ENCODE measurements at regions not wholly inside any gene's neighbourhood (a gene's known extent, or its start where the extent isn't known, plus 50 kb on each side); places are given as distances from the start of the nearest gene placed in this dataset.

DNA sequence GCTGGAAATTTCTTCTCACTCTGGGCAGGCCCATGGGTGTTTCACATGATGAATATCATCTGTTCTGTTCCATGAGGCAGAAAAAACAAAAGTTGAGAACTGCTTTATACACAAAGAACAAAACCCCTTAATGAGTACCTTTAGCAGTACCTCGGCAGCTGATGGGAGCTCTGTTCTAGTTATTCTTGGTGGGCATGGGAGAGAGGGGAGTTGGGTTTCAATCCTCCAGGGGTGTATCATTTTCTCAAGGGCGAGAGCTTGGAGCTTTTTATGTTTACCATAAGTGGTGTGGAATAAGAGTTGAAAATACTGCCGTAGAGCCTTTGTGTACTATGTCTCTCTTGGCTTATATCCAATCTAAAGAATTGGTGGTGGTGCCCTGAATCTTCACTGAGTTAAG, 103.3 kb upstream of the ZNF608 start:
- Histone ChIP-seq H3K79me2 (ENCODE audit: insufficient read depth, low read length) (no peaks in the 10 kb centered on the region), H3K36me3 (replicated peaks in 1 of 2; ENCODE audit: control insufficient read depth in 1 of 2, insufficient read depth in 2 of 2, low read length in 2 of 2) (no peaks in the 10 kb centered on the region), H3K4me3 (replicated peaks in 1 of 3; ENCODE audit: insufficient read depth in 1 of 3, low read depth in 2 of 3, low read length in 3 of 3) (no peak overlapping the region), H2AFZ (ENCODE audit: low read length) (no peak overlapping the region), H3K9ac (ENCODE audit: insufficient read depth, low read depth, low read length) (no peak overlapping the region), H3K4me2 (ENCODE audit: low read depth, low read length) (no peak overlapping the region), H3K4me1 (ENCODE audit: insufficient read depth, low read length) (no peaks in the 10 kb centered on the region), H3K27me3 (ENCODE audit: control insufficient read depth in 1 of 2, insufficient read depth in 2 of 2, low read length in 2 of 2) (no peaks in the 10 kb centered on the region), H3K27ac (ENCODE audit: extremely low read length, insufficient read depth, low read length) (no peak overlapping the region), H4K20me1 (ENCODE audit: insufficient read depth, low read length) (no peaks in the 10 kb centered on the region), H3K9me3 (ENCODE audit: low read length) (no peaks in the 10 kb centered on the region)
- BruUV-seq (replicated peaks) = no TSS peak
- ATAC-seq = no peak
- DNase-seq (ENCODE audit: low spot score) = no peak
- CTCF ChIA-PET (ENCODE audit: low intra/inter-chr PET ratio, low total read pairs) = no interaction called here
- in situ Hi-C loops (cut with HindIII; ENCODE audit: extremely low pct_ligation_motif_present, low pct_unique_long_range_greater_than_20kb) (no loop called here), intact Hi-C loops (cut with micrococcal nuclease; ENCODE audit: unreplicated experiment) (no loop called here)
- POLR2A ChIA-PET = no interaction called here
- FAIRE-seq = no peak
- no peak for TF ChIP-seq CBFB (CRISPR knock-in tag; IDR thresholded peaks at IDR 0.05)
- no peak for TF ChIP-seq KAT7 (CRISPR knock-in tag; IDR thresholded peaks at IDR 0.05; ENCODE audit: borderline replicate concordance)
- no peak for TF ChIP-seq SNAPC2 (CRISPR knock-in tag; IDR thresholded peaks at IDR 0.05)
- TF ChIP-seq, protein P1, sequence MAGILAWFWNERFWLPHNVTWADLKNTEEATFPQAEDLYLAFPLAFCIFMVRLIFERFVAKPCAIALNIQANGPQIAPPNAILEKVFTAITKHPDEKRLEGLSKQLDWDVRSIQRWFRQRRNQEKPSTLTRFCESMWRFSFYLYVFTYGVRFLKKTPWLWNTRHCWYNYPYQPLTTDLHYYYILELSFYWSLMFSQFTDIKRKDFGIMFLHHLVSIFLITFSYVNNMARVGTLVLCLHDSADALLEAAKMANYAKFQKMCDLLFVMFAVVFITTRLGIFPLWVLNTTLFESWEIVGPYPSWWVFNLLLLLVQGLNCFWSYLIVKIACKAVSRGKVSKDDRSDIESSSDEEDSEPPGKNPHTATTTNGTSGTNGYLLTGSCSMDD (CRISPR knock-in tag; IDR thresholded peaks at IDR 0.05) = no peak
- no peak for TF ChIP-seq HCFC1 (IDR thresholded peaks at IDR 0.05; ENCODE audit: low read depth, low read length)
- TF ChIP-seq ZSCAN25 (CRISPR knock-in tag; IDR thresholded peaks at IDR 0.05) = no peak
- no peak for TF ChIP-seq TARDBP (CRISPR knock-in tag; IDR thresholded peaks at IDR 0.05)
- TF ChIP-seq YY1 (IDR thresholded peaks at IDR 0.05; ENCODE audit: insufficient read depth, insufficient replicate concordance, low read depth, low read length) = no peak
- TF ChIP-seq FOXK2 (IDR thresholded peaks at IDR 0.05) = no peak
- no peak for TF ChIP-seq FLYWCH1 (CRISPR knock-in tag; IDR thresholded peaks at IDR 0.05)
- TF ChIP-seq, protein P2, sequence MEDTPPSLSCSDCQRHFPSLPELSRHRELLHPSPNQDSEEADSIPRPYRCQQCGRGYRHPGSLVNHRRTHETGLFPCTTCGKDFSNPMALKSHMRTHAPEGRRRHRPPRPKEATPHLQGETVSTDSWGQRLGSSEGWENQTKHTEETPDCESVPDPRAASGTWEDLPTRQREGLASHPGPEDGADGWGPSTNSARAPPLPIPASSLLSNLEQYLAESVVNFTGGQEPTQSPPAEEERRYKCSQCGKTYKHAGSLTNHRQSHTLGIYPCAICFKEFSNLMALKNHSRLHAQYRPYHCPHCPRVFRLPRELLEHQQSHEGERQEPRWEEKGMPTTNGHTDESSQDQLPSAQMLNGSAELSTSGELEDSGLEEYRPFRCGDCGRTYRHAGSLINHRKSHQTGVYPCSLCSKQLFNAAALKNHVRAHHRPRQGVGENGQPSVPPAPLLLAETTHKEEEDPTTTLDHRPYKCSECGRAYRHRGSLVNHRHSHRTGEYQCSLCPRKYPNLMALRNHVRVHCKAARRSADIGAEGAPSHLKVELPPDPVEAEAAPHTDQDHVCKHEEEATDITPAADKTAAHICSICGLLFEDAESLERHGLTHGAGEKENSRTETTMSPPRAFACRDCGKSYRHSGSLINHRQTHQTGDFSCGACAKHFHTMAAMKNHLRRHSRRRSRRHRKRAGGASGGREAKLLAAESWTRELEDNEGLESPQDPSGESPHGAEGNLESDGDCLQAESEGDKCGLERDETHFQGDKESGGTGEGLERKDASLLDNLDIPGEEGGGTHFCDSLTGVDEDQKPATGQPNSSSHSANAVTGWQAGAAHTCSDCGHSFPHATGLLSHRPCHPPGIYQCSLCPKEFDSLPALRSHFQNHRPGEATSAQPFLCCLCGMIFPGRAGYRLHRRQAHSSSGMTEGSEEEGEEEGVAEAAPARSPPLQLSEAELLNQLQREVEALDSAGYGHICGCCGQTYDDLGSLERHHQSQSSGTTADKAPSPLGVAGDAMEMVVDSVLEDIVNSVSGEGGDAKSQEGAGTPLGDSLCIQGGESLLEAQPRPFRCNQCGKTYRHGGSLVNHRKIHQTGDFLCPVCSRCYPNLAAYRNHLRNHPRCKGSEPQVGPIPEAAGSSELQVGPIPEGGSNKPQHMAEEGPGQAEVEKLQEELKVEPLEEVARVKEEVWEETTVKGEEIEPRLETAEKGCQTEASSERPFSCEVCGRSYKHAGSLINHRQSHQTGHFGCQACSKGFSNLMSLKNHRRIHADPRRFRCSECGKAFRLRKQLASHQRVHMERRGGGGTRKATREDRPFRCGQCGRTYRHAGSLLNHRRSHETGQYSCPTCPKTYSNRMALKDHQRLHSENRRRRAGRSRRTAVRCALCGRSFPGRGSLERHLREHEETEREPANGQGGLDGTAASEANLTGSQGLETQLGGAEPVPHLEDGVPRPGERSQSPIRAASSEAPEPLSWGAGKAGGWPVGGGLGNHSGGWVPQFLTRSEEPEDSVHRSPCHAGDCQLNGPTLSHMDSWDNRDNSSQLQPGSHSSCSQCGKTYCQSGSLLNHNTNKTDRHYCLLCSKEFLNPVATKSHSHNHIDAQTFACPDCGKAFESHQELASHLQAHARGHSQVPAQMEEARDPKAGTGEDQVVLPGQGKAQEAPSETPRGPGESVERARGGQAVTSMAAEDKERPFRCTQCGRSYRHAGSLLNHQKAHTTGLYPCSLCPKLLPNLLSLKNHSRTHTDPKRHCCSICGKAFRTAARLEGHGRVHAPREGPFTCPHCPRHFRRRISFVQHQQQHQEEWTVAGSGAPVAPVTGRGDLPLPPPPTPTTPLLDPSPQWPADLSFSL (CRISPR knock-in tag; IDR thresholded peaks at IDR 0.05) = no peak
- no peak for TF ChIP-seq FIP1L1 (IDR thresholded peaks at IDR 0.05; ENCODE audit: borderline replicate concordance, insufficient read depth, low read depth, low read length)
- no peak for TF ChIP-seq ZNF781 (CRISPR knock-in tag; IDR thresholded peaks at IDR 0.05; ENCODE audit: borderline replicate concordance, not compliant biosample characterization)
- TF ChIP-seq ZNF329 (CRISPR knock-in tag; IDR thresholded peaks at IDR 0.05; ENCODE audit: low read depth) = no peak
- TF ChIP-seq TGIF2 (CRISPR knock-in tag; IDR thresholded peaks at IDR 0.05) = no peak
- 27% methylated on average over 3 of the region's 3 CpGs for WGBS (ENCODE audit: low lambda C conversion rate)

All from HepG2 (cell line).